GM19023 (cell line): ENCODE measurements at regions not wholly inside any gene's neighbourhood (a gene's known extent, or its start where the extent isn't known, plus 50 kb on each side); places are given as distances from the start of the nearest gene placed in this dataset.
"Not testable (repeated sequence)": the region's sequence is repeated elsewhere in the genome, so short reads cannot be mapped to it uniquely, and the experiment has no call there.

ENCODE experiments used
- ATAC-seq: cut with Tn5 transposase; IDR thresholded peaks from one replicate; pipeline ENCODE4 v1.9.1; 2021; ENCODE audit warnings: mild to moderate bottlenecking, moderate library complexity; ENCODE audit not compliant: unreplicated experiment

- ATAC-seq = not testable (repeated sequence)
Observed at GRCh38 chrX:35611562-35611961, 186.6 kb upstream of the MAGEB16 start.

- ATAC-seq = no peak
Observed at GRCh38 chrX:35617836-35618235, 180.3 kb upstream of the MAGEB16 start.

GRCh38 chrX:35622040-35622439, 176.1 kb upstream of the MAGEB16 start:
- no peak for ATAC-seq

GRCh38 chrX:35622601-35623000, 175.5 kb upstream of the MAGEB16 start:
- ATAC-seq = no peak

GRCh38 chrX:35625714-35626113, 172.4 kb upstream of the MAGEB16 start:
- no peak for ATAC-seq

- ATAC-seq = no peak
Observed at GRCh38 chrX:35626124-35626523, 172.0 kb upstream of the MAGEB16 start.

- ATAC-seq = not testable (repeated sequence)
Observed at GRCh38 chrX:35635971-35636370, 162.2 kb upstream of the MAGEB16 start.

- no peak for ATAC-seq
Observed at GRCh38 chrX:35664833-35665232, 133.3 kb upstream of the MAGEB16 start.

- ATAC-seq = no peak
Observed at GRCh38 chrX:35665311-35665710, 132.8 kb upstream of the MAGEB16 start.

GRCh38 chrX:35670889-35671288, 127.3 kb upstream of the MAGEB16 start:
- ATAC-seq = no peak

GRCh38 chrX:35675151-35675550, 123.0 kb upstream of the MAGEB16 start:
- no peak for ATAC-seq

GRCh38 chrX:35680940-35681346, 117.2 kb upstream of the MAGEB16 start:
- no peak for ATAC-seq

GRCh38 chrX:35682476-35682875, 115.7 kb upstream of the MAGEB16 start:
- no peak for ATAC-seq

- ATAC-seq = no peak
Observed at GRCh38 chrX:35696760-35697234, 101.3 kb upstream of the MAGEB16 start.

- no peak for ATAC-seq
Observed at GRCh38 chrX:35699642-35700041, 98.5 kb upstream of the MAGEB16 start.

- no peak for ATAC-seq
Observed at GRCh38 chrX:35700121-35700520, 98.0 kb upstream of the MAGEB16 start.

GRCh38 chrX:35711281-35711680, 86.9 kb upstream of the MAGEB16 start:
- no peak for ATAC-seq

- ATAC-seq = no peak
Observed at GRCh38 chrX:35722128-35722527, 76.0 kb upstream of the MAGEB16 start.

- no peak for ATAC-seq
Observed at GRCh38 chrX:35726176-35726575, 72.0 kb upstream of the MAGEB16 start.

- ATAC-seq = no peak
Observed at GRCh38 chrX:35728481-35728880, 69.7 kb upstream of the MAGEB16 start.

GRCh38 chrX:35733879-35734278, 64.3 kb upstream of the MAGEB16 start:
- ATAC-seq = no peak

GRCh38 chrX:35741142-35741541, 57.0 kb upstream of the MAGEB16 start:
- no peak for ATAC-seq

- no peak for ATAC-seq
Observed at GRCh38 chrX:35743331-35743730, 54.8 kb upstream of the MAGEB16 start.
